SK-N-SH treated with all-trans-retinoic acid at 6 μM for 48 hours (cell line): ENCODE measurements at regions not wholly inside any gene's neighbourhood (a gene's known extent, or its start where the extent isn't known, plus 50 kb on each side); places are given as distances from the start of the nearest gene placed in this dataset.

Experiments used
- CREB5 ChIP-seq: fragments of 250-450 bp; sonication (Bioruptor Pico); IDR thresholded peaks from 2 replicates; pipeline ENCODE4 v1.5.1; 2020; ENCODE audit warnings: low read depth, mild to moderate bottlenecking, moderate library complexity
- CSDC2 ChIP-seq: fragments of 250-450 bp; sonication (Bioruptor Pico); IDR thresholded peaks from 2 replicates; pipeline ENCODE4 v1.5.0; 2020; ENCODE audit warnings: mild to moderate bottlenecking, moderate library complexity
- GLIS3 ChIP-seq: fragments of 250-450 bp; sonication (Bioruptor Pico); IDR thresholded peaks from 2 replicates; pipeline ENCODE4 v1.5.0; 2020; ENCODE audit warnings: mild to moderate bottlenecking, moderate library complexity
- ISL1 ChIP-seq: fragments of 250-450 bp; sonication (Bioruptor Pico); IDR thresholded peaks from 2 replicates; pipeline ENCODE4 v2.1.2; 2022; ENCODE audit warnings: mild to moderate bottlenecking, moderate library complexity
- TCF4 ChIP-seq: fragments of 250-450 bp; sonication (Bioruptor Pico); IDR thresholded peaks from 2 replicates; pipeline ENCODE4 v1.8.0; 2021; ENCODE audit warnings: mild to moderate bottlenecking, moderate library complexity, borderline replicate concordance
- ZC3H10 ChIP-seq: fragments of 250-450 bp; sonication (Bioruptor Pico); IDR thresholded peaks from 2 replicates; pipeline ENCODE4 v1.5.1; 2021; ENCODE audit warnings: mild to moderate bottlenecking, moderate library complexity
- ZFP3 ChIP-seq: fragments of 250-450 bp; sonication (Bioruptor Pico); IDR thresholded peaks from 2 replicates; pipeline ENCODE4 v1.5.0; 2020; ENCODE audit warnings: mild to moderate bottlenecking, moderate library complexity
- ZFP30 ChIP-seq: fragments of 450-650 bp; formaldehyde crosslinking; IDR thresholded peaks from 2 replicates; pipeline ENCODE4 v1.5.0; 2022; ENCODE audit warnings: mild to moderate bottlenecking, moderate library complexity
- ZNF565 ChIP-seq: fragments of 450-650 bp; formaldehyde crosslinking; conservative IDR thresholded peaks from 2 replicates; pipeline ENCODE4 v1.5.0; 2020; ENCODE audit warnings: low read depth, mild to moderate bottlenecking, moderate library complexity
- ZNF8 ChIP-seq: fragments of 450-650 bp; formaldehyde crosslinking; IDR thresholded peaks from 2 replicates; pipeline ENCODE4 v1.5.0; 2020; ENCODE audit warnings: mild to moderate bottlenecking, moderate library complexity
- TF ChIP-seq, protein P1 (sequence below): fragments of 250-450 bp; sonication (Bioruptor Pico); IDR thresholded peaks from 2 replicates; pipeline ENCODE4 v1.5.1; 2021; ENCODE audit warnings: mild to moderate bottlenecking, moderate library complexity
- TF ChIP-seq, protein P2 (sequence below): fragments of 250-450 bp; sonication (Bioruptor Pico); IDR thresholded peaks from 2 replicates; pipeline ENCODE4 v1.5.0; 2020; ENCODE audit warnings: mild to moderate bottlenecking, moderate library complexity
- TF ChIP-seq, protein P3 (sequence below): fragments of 250-450 bp; sonication (Bioruptor Pico); IDR thresholded peaks from 2 replicates; pipeline ENCODE4 v1.8.0; 2020; ENCODE audit warnings: mild to moderate bottlenecking, moderate library complexity, borderline replicate concordance

DNA sequence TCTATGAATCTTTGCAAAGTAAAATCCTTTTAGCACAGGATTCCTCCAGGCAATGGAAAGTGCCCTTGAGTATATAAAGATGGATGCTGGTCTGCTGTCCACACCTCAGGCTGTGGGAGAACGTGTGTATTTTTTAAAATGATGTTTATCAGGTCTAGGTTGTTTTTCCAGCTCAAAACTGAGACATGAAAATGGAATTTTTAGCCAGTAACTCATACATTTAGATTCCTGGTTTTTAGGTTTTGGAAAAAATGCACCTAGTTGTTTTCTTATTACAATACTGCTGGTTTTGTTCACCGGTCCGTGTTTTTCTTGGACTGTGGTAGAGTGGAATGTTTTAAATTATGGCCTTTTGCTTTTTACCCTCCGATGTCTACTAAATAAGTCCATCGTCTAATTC lies 554.7 kb downstream of the SOX6 start:
- TF ChIP-seq ZFP30 (CRISPR knock-in tag) (no peak), ZC3H10 (CRISPR knock-in tag) (no peak), ISL1 (no peak), GLIS3 (no peak), CSDC2 (CRISPR knock-in tag) (no peak), ZFP3 (CRISPR knock-in tag) (no peak), TCF4 (CRISPR knock-in tag) (no peak), CREB5 (CRISPR knock-in tag) (no peak), ZNF8 (CRISPR knock-in tag) (no peak), ZNF565 (CRISPR knock-in tag) (no peak)
- TF ChIP-seq, protein P1, sequence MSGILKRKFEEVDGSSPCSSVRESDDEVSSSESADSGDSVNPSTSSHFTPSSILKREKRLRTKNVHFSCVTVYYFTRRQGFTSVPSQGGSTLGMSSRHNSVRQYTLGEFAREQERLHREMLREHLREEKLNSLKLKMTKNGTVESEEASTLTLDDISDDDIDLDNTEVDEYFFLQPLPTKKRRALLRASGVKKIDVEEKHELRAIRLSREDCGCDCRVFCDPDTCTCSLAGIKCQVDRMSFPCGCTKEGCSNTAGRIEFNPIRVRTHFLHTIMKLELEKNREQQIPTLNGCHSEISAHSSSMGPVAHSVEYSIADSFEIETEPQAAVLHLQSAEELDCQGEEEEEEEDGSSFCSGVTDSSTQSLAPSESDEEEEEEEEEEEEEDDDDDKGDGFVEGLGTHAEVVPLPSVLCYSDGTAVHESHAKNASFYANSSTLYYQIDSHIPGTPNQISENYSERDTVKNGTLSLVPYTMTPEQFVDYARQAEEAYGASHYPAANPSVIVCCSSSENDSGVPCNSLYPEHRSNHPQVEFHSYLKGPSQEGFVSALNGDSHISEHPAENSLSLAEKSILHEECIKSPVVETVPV (CRISPR knock-in tag): no peak
- TF ChIP-seq, protein P2, sequence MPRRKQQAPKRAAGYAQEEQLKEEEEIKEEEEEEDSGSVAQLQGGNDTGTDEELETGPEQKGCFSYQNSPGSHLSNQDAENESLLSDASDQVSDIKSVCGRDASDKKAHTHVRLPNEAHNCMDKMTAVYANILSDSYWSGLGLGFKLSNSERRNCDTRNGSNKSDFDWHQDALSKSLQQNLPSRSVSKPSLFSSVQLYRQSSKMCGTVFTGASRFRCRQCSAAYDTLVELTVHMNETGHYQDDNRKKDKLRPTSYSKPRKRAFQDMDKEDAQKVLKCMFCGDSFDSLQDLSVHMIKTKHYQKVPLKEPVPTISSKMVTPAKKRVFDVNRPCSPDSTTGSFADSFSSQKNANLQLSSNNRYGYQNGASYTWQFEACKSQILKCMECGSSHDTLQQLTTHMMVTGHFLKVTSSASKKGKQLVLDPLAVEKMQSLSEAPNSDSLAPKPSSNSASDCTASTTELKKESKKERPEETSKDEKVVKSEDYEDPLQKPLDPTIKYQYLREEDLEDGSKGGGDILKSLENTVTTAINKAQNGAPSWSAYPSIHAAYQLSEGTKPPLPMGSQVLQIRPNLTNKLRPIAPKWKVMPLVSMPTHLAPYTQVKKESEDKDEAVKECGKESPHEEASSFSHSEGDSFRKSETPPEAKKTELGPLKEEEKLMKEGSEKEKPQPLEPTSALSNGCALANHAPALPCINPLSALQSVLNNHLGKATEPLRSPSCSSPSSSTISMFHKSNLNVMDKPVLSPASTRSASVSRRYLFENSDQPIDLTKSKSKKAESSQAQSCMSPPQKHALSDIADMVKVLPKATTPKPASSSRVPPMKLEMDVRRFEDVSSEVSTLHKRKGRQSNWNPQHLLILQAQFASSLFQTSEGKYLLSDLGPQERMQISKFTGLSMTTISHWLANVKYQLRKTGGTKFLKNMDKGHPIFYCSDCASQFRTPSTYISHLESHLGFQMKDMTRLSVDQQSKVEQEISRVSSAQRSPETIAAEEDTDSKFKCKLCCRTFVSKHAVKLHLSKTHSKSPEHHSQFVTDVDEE (CRISPR knock-in tag): no peak
- TF ChIP-seq, protein P3, sequence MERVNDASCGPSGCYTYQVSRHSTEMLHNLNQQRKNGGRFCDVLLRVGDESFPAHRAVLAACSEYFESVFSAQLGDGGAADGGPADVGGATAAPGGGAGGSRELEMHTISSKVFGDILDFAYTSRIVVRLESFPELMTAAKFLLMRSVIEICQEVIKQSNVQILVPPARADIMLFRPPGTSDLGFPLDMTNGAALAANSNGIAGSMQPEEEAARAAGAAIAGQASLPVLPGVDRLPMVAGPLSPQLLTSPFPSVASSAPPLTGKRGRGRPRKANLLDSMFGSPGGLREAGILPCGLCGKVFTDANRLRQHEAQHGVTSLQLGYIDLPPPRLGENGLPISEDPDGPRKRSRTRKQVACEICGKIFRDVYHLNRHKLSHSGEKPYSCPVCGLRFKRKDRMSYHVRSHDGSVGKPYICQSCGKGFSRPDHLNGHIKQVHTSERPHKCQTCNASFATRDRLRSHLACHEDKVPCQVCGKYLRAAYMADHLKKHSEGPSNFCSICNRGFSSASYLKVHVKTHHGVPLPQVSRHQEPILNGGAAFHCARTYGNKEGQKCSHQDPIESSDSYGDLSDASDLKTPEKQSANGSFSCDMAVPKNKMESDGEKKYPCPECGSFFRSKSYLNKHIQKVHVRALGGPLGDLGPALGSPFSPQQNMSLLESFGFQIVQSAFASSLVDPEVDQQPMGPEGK (CRISPR knock-in tag): no peak
